Fibroblast of skin of left biceps (primary cell): ENCODE measurements at regions not wholly inside any gene's neighbourhood (a gene's known extent, or its start where the extent isn't known, plus 50 kb on each side); places are given as distances from the start of the nearest gene placed in this dataset.
"Not testable (repeated sequence)": the region's sequence is repeated elsewhere in the genome, so short reads cannot be mapped to it uniquely, and the experiment has no call there.

ENCODE experiments used
- DNase-seq, 2 experiments: peaks; one replicate each; pipeline ENCODE4 v3.0.0-alpha.2; 2013; ENCODE audit warnings: low read depth in 2 of 2

GRCh38 chr3:176347424-176348146, 849.7 kb downstream of the TBL1XR1 start:
- DNase-seq, result no peak

GRCh38 chr3:176341963-176342362, 855.3 kb downstream of the TBL1XR1 start:
- no peak for DNase-seq

- no peak for DNase-seq
These were observed 868.6 kb downstream of the TBL1XR1 start for GRCh38 chr3:176328666-176329065.

- DNase-seq, result no peak
These were observed 869.1 kb downstream of the TBL1XR1 start for GRCh38 chr3:176328198-176328597.

- DNase-seq, result not testable (repeated sequence)
These were observed 870.3 kb downstream of the TBL1XR1 start for GRCh38 chr3:176326894-176327490.

GRCh38 chr3:176321532-176321931, 875.8 kb downstream of the TBL1XR1 start:
- not testable (repeated sequence) for DNase-seq

- no peak for DNase-seq
These were observed 876.2 kb downstream of the TBL1XR1 start for GRCh38 chr3:176321099-176321498.

GRCh38 chr3:176313426-176313825, 883.9 kb downstream of the TBL1XR1 start:
- DNase-seq, result no peak

GRCh38 chr3:176310641-176311040, 886.6 kb downstream of the TBL1XR1 start:
- no peak for DNase-seq

- no peak for DNase-seq
These were observed 895.0 kb downstream of the TBL1XR1 start for GRCh38 chr3:176302271-176302670.

- peak; percentile 5 to 10 for DNase-seq
These were observed 901.1 kb downstream of the TBL1XR1 start for GRCh38 chr3:176296066-176296597.

GRCh38 chr3:176293276-176293675, 904.0 kb downstream of the TBL1XR1 start:
- no peak for DNase-seq

GRCh38 chr3:176286476-176287085, 910.7 kb downstream of the TBL1XR1 start:
- peak; percentile 8 for DNase-seq

GRCh38 chr3:176275538-176275937, 921.7 kb downstream of the TBL1XR1 start:
- DNase-seq, result no peak

GRCh38 chr3:176275113-176275512, 922.2 kb downstream of the TBL1XR1 start:
- no peak for DNase-seq

GRCh38 chr3:176274161-176274560, 923.1 kb downstream of the TBL1XR1 start:
- no peak for DNase-seq

- DNase-seq, result no peak
These were observed 935.2 kb downstream of the TBL1XR1 start for GRCh38 chr3:176262071-176262470.

GRCh38 chr3:176247191-176247590, 950.1 kb downstream of the TBL1XR1 start:
- DNase-seq, result no peak

GRCh38 chr3:176219970-176220369, 977.3 kb downstream of the TBL1XR1 start:
- no peak for DNase-seq

- no peak for DNase-seq
These were observed 982.5 kb downstream of the TBL1XR1 start for GRCh38 chr3:176214758-176215157.

- not testable (repeated sequence) for DNase-seq
These were observed 984.0 kb downstream of the TBL1XR1 start for GRCh38 chr3:176213314-176213713.

- DNase-seq, result no peak
These were observed 988.4 kb downstream of the TBL1XR1 start for GRCh38 chr3:176208915-176209314.

- no peak for DNase-seq
These were observed 989.0 kb downstream of the TBL1XR1 start for GRCh38 chr3:176208283-176208682.
